DMS53 treated with DMSO at 0.1 percent for 48 hours (cell line): ENCODE measurements at regions not wholly inside any gene's neighbourhood (a gene's known extent, or its start where the extent isn't known, plus 50 kb on each side); places are given as distances from the start of the nearest gene placed in this dataset.
"Not testable (repeated sequence)": the region's sequence is repeated elsewhere in the genome, so short reads cannot be mapped to it uniquely, and the experiment has no call there.

Experiments
- DNase-seq: peaks from one replicate; lab custom pipeline; 2025; ENCODE audit not compliant: unreplicated experiment; lab: John Stamatoyannopoulos, UW

DNA sequence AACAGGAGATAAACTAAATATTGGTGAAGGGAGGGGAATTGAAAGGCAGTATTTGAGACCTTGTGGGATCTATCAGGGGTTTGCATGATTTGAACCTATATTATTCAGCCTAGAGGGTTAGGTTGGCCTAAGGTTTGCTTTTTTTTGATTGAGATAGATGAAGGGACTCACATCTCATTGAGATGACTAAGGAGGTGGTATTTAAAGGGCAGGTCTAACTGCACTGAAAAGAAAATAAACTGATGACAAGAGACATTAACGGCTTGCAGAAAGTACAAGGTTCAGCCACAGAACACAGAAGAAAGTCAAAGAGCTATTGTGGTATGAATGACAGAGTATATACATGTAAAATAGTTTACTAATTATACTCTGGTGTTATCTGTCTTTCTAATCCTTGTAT lies 412.7 kb downstream of the CDH10 start:
- DNase-seq = no peak

GRCh38 chr5:24232929-24233498 lies 411.8 kb downstream of the CDH10 start:
- no peak for DNase-seq

DNA sequence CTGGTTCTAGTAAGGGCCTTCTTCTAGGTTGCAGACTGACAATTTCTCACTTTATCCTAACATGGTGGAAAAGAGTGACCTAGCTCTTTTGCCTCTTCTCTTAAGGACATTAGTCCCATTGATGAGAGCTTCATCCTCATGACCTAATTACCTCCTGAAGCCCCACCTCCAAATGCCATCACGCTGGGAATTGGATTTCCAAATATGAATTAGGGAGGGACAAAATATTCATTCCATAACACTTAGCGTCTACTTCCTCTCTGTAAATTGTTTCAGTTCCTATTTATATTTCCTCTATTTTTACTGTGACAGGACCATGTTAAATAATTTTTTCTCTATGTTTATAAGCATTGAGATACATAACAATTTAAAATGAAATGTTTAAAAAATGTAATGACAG lies 408.8 kb downstream of the CDH10 start:
- DNase-seq = no peak

DNA sequence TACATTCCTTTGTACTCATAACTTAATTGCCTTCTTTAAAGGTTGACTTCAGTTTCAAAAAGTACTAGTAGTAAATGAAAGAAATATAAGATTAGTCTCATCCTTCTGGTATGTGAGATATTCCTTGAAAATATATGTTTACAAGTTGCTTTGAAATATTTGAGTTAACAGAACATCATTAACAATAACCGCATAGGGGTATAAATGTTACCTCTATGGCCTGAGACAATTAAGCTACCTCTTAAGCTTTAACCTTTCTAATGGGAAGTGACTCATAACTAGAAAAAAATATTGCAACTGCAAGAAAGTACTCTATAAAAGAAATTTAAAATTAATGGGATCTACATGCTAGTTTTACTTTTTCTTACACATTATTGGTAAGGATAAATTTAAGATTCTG lies 399.0 kb downstream of the CDH10 start:
- DNase-seq = no peak

- DNase-seq = no peak
These were observed 380.2 kb downstream of the CDH10 start for GRCh38 chr5:24264547-24264946.

DNA sequence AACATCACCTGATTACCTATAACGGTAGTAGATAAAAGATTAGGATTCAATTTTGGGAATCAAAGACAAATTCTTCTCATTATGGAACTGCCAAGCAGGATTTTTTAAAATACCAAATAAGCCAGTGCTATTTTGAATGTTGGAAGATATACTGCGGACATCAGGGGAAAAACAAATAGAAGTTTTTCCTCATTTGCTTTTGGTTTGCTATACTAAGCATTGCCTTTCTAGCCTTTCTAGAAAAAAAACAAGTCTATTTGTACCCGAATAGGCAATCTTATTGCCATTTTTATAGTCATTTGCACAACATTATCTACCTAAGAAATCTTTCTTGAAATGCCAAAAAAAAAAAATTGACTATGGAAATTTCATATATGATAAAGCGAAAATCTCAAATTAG lies 379.5 kb downstream of the CDH10 start:
- DNase-seq = no peak

DNA sequence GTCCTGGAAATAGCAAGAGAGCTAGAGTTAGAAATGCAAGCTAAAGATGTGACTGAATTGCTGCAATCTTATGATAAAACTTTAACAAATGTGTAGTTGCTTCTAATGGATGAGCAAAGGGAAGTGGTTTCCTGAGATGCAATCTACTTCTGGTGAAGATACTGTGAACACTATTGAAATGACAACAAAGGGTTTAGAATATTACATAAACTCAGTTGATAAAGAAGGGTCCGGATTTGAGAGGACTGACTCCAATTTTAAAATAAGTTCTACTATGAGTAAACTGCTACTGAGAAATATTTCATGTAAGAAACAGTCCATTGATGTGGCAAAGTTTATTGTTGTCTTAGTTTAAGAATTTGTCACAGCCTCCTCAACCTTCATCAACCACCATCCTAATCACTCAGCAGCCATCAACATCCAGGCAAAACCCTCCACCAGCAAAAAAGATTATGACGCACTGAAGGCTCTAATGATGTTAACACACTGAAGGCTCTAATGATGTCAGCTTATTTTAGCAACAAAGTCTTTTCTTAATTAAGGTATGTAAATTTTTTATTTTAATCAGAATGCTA lies 376.2 kb downstream of the CDH10 start:
- DNase-seq = no peak

DNA sequence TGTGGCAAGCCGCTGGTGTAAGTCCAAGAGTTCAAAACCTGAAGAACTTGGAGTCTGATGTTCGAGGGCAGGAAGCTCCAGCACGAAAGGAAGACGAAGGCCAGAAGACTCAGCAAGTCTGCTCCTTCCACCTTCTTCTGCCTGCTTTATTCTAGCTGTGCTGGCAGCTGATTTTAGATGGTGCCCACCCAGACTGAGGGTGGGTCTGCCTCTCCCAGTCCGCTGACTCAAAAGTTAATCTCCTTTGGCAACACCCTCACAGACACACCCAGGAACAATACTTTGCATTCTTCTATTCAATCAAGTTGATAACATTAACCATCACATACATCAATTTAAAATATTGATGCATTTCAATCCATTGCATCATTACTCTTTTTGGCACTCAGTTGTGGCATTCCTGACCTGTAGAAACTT lies 373.1 kb downstream of the CDH10 start:
- DNase-seq = not testable (repeated sequence)

DNA sequence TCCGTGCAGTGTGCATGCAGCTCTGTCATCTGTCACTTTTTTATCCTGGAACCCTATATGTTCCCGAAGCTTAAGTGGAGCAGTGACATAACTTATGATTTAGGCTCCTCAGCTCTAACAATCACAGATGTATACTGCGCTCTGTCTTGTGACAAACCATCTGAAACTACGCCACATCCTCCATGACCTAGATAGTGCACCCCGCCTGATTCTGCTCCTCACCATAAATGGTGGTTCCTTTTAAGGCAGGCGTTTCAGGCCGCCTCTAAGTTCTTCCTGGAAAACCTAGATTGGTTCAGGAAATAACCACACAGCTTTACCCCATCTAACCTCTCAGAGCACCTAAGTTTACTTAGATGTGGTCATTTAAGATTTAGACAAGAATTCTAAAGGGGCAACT lies 372.0 kb downstream of the CDH10 start:
- no peak for DNase-seq

DNA sequence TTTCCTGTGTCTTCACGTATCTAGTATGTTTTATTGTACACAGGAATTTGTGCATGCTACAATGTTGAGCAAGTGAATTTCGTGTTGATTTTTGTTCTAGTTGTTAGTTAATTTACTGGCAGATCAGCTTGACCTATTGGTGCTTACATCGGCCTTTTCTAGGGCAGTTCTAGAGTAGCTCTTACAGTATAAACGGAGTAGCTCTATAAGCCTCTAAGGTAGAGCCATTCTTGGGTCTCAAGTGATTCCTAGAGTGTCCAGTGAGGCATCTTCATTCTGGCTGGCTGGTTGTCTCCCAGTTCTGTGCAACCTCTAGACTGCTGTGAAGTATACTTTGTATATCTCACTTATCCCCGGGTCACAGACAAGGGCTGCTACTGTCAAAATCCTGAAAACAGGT lies 364.6 kb downstream of the CDH10 start:
- no peak for DNase-seq

GRCh38 chr5:24281818-24282217 lies 363.0 kb downstream of the CDH10 start:
- DNase-seq = no peak

DNA sequence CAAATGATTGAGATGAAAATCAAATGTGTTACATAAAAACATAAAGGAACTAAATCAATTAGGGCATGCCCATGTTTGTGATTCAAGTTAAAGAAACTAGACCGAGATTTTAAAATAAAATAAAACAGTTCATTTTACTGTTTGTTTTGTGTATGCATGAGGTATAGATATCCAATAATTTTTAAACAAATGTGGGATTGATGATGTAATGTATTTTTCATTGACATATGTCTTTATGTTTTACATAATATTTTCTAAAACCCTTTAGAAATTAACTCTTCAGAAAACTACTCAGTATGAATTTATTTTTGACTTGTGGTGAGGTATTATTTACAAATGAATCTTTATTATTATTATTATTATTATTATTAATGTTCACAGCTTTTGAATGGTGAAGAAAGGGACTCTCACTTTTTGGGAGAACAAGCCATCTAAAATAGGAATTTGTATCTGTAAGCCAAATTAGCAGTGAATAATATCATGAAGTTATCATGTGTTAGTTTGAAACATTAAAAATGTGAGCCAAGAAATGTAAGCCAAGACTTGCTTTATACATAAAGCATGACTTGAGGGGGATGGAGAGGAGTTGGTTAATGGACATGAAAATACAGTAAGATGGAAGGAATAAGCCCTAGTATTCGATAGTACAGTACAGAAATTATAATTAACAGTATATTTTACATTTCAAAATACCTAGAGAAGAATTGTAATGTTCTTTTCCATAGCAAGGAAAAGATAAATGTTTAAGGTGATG lies 355.0 kb downstream of the CDH10 start:
- DNase-seq = no peak

DNA sequence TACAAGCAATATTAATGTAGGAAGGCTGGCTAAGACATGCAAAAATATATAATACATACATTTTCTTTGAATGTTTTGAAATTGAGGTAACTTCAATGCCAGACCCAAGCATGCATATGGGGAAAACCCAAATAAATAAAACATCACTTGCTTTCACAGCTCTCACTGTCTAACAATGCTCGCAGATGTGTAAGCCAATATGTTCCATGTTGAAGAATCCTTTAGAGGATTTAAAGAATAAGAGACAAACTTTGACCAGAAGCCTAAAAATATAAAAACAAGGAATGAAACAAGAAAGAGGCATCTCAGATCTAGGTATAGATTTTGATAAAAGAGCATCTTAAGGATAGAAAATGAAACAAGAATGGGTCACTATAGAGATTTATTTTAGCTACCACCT lies 354.2 kb downstream of the CDH10 start:
- DNase-seq = no peak

DNA sequence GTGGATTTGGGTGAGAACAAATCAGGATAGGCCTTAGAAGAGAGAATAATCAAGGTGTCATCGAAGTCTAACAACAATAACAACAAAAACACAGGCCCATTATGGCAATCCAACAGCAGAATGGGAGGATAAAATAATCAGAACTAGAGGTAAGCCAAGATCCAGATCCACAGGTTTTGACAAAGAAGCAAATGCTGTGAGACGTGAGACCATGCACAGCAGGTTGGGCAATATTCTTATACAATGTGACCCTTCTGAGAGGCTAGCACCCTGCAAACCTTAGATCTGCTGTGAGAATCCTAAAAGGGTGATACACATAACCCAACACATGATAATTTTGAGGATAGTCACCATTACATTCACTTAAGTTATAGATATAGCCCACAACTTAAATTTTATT lies 352.9 kb downstream of the CDH10 start:
- no peak for DNase-seq

- no peak for DNase-seq
These were observed 350.4 kb downstream of the CDH10 start for GRCh38 chr5:24294333-24294732.

GRCh38 chr5:24314106-24314505 lies 330.7 kb downstream of the CDH10 start:
- DNase-seq = no peak

DNA sequence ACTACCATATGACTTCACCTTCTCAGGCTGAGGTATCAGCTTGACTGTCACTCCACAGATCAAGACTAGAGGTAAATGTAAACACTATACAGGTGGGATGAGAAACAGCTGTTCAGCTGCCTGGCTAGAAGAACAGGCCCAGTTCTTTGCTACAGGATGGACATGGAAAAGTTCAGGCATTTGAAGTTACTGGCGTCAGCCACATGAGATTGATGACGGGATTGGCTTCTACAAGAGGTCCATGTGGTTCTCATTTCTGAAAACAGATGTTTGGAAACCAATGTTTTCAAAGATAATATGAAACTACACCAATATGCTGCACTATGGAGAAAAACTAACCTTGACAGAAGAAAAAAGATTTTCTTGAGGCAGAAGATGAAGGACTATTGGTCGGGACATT lies 324.1 kb downstream of the CDH10 start:
- DNase-seq = no peak

DNA sequence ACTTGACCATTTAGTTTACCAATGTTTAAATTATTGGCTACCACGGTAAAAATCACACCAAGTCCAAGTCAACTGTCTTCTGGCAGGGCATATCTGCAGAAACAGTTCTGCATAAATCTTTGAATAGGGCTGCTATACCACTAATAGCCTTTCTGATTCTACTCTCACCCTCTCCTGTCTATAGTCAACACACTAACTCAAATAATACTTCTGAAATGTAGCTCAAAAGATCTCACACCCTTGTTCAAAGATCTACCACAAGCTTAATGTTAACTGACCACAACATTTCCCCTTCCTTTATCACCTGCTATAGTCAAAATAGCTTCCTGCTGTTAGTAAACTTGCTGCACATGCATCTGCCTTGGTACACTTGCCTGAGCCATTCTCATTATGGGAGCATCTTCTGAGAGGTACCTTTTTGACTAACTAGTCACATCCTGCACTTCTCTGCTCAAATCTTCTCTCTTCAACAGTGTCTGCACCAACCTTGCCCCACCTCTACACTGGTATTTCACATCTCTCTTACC lies 319.4 kb downstream of the CDH10 start:
- no peak for DNase-seq

DNA sequence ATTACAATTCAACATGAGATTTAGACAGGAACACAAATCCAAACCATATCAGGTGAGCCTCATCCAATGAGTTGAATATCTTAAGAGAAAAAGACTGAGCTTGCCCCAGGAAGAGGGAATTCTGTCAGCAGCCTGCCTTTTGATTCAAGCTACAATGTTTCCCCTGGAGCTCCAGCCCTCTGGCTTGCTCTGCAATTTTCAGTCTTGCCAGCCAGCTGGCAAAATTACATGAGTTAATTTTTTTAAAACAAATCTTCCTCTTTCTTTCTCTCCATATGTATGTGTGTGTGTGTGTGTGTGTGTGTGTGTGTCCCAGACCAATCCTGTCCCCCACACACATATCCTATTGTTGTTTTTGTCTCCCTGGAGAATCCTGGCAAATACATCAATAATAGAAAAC lies 313.2 kb downstream of the CDH10 start:
- no peak for DNase-seq

GRCh38 chr5:24347158-24347557 lies 297.6 kb downstream of the CDH10 start:
- DNase-seq = peak; percentile 64

DNA sequence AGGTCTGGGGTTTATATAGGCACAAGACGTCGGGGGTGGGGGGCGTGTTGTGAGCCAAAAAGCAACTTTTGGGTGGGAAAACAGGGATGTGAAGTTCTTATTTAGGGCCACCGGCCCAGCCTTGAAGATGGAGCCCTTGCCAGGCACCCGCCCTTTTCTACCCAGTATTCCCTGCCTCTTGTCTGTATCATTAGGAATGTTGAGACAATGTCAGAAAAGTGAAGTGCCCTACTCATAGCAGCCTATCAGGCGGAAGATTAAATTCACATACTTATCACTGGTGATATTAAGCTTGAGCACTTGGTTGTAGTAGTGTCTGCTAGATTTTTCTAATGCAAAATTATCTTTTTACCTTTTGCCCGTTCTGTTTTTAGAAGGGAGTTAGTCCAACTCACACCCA lies 293.5 kb downstream of the CDH10 start:
- DNase-seq = no peak

DNA sequence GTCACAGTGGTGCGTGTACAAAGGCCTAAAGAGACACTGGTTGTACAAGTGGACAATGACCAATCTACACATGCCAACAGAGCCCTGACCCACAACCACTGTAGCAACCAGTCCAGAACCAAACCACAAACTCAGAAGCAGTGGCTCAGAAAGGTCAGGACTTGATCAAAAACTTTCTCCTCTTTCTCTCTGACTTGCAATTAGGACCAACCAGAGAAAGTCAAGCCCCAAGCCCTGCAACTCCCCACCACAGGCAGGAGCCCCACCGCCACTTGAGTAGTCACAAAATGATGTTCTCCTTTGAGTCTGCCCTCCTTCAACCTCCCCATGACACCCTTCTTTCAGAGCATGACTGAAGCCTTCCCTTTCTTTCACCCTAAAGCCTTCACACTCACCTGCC lies 291.8 kb downstream of the CDH10 start:
- DNase-seq = no peak
